ENCODE measurements at regions not wholly inside any gene's neighbourhood (a gene's known extent, or its start where the extent isn't known, plus 50 kb on each side); places are given as distances from the start of the nearest gene placed in this dataset.
"Not testable (repeated sequence)": the region's sequence is repeated elsewhere in the genome, so short reads cannot be mapped to it uniquely, and the experiment has no call there.

GRCh38 chr14:104482017-104482416 lies 97.5 kb upstream of the C14orf180 start:
- TF ChIP-seq, protein P1, sequence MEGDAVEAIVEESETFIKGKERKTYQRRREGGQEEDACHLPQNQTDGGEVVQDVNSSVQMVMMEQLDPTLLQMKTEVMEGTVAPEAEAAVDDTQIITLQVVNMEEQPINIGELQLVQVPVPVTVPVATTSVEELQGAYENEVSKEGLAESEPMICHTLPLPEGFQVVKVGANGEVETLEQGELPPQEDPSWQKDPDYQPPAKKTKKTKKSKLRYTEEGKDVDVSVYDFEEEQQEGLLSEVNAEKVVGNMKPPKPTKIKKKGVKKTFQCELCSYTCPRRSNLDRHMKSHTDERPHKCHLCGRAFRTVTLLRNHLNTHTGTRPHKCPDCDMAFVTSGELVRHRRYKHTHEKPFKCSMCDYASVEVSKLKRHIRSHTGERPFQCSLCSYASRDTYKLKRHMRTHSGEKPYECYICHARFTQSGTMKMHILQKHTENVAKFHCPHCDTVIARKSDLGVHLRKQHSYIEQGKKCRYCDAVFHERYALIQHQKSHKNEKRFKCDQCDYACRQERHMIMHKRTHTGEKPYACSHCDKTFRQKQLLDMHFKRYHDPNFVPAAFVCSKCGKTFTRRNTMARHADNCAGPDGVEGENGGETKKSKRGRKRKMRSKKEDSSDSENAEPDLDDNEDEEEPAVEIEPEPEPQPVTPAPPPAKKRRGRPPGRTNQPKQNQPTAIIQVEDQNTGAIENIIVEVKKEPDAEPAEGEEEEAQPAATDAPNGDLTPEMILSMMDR (IDR thresholded peaks at IDR 0.05), result not testable (repeated sequence)
- not testable (repeated sequence) for TF ChIP-seq ZNF232 (CRISPR knock-in tag; IDR thresholded peaks at IDR 0.05); ZBTB43 (CRISPR knock-in tag; IDR thresholded peaks at IDR 0.05); NFYB (CRISPR knock-in tag; conservative IDR thresholded peaks at IDR 0.05; ENCODE audit: low read depth); USF1 (CRISPR knock-in tag; IDR thresholded peaks at IDR 0.05)

Measured in WTC11 (cell line).